ENCODE measurements at regions not wholly inside any gene's neighbourhood (a gene's known extent, or its start where the extent isn't known, plus 50 kb on each side); places are given as distances from the start of the nearest gene placed in this dataset.

GRCh38 chr16:66116163-66117002 lies 250.1 kb upstream of the CDH5 start:
- TF ChIP-seq GATA3 (IDR thresholded peaks at IDR 0.05; ENCODE audit: low read depth, low read length) (no peak), GATA2 (IDR thresholded peaks at IDR 0.05; ENCODE audit: low read depth, low read length) (no peak)

DNA sequence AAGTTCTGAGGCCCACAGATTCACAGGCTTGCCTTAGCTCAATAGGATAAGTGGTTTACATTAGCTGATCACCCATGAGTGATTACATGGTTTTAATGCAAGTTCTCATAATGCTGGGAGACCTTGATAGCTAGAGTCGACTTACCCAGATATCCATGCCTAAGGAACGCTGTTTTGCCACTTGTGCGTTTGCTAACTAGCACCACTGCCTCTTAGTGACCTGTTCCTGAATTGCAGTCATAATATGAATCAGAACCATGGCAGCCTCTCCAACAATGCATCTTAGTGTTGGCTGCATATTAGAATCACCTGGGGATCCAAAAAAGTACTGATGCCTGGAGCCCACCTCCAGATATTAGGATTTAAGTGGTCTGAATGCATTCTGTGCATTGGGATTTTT lies 251.1 kb upstream of the CDH5 start:
- TF ChIP-seq GATA2 (IDR thresholded peaks at IDR 0.05; ENCODE audit: low read depth, low read length), result no peak
- TF ChIP-seq GATA3 (IDR thresholded peaks at IDR 0.05; ENCODE audit: low read depth, low read length), result no peak

DNA sequence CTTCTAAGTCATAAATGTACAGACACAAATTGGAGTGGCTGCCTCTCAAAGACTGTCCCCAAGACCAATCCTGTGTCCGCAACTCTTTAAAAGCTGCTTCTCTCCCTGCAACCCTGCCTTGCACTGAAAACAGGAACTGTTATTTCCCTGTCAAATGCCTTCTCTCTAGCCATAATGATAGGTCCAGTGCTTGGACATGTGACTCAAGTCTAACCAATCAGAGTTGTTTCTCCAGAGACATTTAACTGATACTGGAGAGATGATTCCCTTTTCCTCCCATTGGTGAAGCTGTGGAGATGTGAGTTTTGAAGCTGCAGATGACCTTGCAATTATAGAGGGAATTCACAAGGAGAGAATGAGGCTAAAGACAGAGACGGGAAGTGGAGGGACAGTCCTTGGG lies 253.3 kb upstream of the CDH5 start:
- no peak for TF ChIP-seq GATA3 (IDR thresholded peaks at IDR 0.05; ENCODE audit: low read depth, low read length)
- no peak for TF ChIP-seq GATA2 (IDR thresholded peaks at IDR 0.05; ENCODE audit: low read depth, low read length)

DNA sequence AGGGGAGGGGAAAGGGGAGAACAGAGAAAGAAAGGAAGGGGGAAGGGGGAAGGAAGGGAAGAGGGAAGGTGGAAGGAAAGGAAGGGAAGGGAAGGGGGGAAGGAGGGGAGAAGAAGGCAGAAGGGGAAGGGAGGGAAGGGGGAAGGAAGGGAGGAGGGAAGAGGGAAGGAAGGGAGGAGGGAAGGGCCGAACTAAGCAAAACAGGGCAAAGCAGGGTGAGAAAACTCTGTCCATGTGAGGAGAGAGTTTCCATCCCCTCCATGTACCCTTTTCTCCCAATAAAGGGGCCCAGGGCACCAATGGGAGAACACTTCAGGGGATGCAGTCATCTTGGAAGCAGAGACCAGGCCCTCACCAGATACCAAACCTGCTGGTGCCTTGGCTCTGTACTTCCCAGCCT lies 256.8 kb upstream of the CDH5 start:
- TF ChIP-seq GATA2 (IDR thresholded peaks at IDR 0.05; ENCODE audit: low read depth, low read length) (no peak), GATA3 (IDR thresholded peaks at IDR 0.05; ENCODE audit: low read depth, low read length) (no peak)

- TF ChIP-seq GATA3 (IDR thresholded peaks at IDR 0.05; ENCODE audit: low read depth, low read length) (no peak), GATA2 (IDR thresholded peaks at IDR 0.05; ENCODE audit: low read depth, low read length) (no peak)
These were observed 258.8 kb upstream of the CDH5 start for GRCh38 chr16:66107661-66108060.

- no peak for TF ChIP-seq GATA2 (IDR thresholded peaks at IDR 0.05; ENCODE audit: low read depth, low read length)
- TF ChIP-seq GATA3 (IDR thresholded peaks at IDR 0.05; ENCODE audit: low read depth, low read length), result no peak
These were observed 263.3 kb upstream of the CDH5 start for GRCh38 chr16:66103211-66103610.

DNA sequence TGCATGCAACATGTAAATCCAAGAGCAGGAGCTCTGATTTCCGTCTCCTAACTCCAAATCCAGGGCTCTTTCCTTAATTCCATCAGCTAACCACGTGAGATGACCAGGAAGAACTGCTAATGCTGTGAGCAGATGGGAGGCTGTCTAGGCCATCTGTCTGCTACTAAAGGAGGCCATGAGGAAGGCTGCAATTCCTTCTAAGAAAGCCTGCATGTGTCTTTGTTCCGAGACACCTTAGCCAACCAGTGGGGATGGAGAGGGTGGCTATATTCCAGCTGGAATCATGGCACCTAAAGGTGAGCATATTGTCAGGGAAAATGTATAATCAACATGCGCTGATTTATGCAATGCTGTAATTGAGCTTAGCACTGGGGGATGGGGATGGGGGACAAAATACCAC lies 267.2 kb upstream of the CDH5 start:
- TF ChIP-seq GATA2 (IDR thresholded peaks at IDR 0.05; ENCODE audit: low read depth, low read length), result no peak
- TF ChIP-seq GATA3 (IDR thresholded peaks at IDR 0.05; ENCODE audit: low read depth, low read length), result no peak

- no peak for TF ChIP-seq GATA2 (IDR thresholded peaks at IDR 0.05; ENCODE audit: low read depth, low read length)
- no peak for TF ChIP-seq GATA3 (IDR thresholded peaks at IDR 0.05; ENCODE audit: low read depth, low read length)
These were observed 268.7 kb upstream of the CDH5 start for GRCh38 chr16:66097751-66098150.

- TF ChIP-seq GATA2 (IDR thresholded peaks at IDR 0.05; ENCODE audit: low read depth, low read length) (no peak), GATA3 (IDR thresholded peaks at IDR 0.05; ENCODE audit: low read depth, low read length) (no peak)
These were observed 270.8 kb upstream of the CDH5 start for GRCh38 chr16:66095676-66096075.

DNA sequence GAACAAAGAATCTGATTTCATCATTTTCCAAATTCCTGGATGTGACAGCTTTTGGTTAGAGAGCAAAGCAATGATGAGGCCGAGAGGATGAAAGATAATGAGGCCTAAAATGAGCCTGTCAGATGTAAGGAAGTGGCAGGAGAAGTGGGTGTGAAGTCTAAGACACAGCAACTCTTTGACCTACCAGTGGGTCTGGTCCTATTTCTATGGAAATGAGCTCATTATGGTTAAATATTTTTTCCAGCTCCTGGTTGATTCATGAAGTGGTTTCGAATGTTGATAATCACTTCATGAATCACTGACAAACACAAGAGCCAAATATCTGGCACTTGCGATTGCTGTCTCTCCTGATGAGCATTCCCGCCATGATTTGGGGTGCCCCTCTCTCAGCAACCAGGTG lies 273.3 kb upstream of the CDH5 start:
- no peak for TF ChIP-seq GATA3 (IDR thresholded peaks at IDR 0.05; ENCODE audit: low read depth, low read length)
- no peak for TF ChIP-seq GATA2 (IDR thresholded peaks at IDR 0.05; ENCODE audit: low read depth, low read length)

- TF ChIP-seq GATA3 (IDR thresholded peaks at IDR 0.05; ENCODE audit: low read depth, low read length), result no peak
- TF ChIP-seq GATA2 (IDR thresholded peaks at IDR 0.05; ENCODE audit: low read depth, low read length), result no peak
These were observed 275.0 kb upstream of the CDH5 start for GRCh38 chr16:66091471-66091891.

DNA sequence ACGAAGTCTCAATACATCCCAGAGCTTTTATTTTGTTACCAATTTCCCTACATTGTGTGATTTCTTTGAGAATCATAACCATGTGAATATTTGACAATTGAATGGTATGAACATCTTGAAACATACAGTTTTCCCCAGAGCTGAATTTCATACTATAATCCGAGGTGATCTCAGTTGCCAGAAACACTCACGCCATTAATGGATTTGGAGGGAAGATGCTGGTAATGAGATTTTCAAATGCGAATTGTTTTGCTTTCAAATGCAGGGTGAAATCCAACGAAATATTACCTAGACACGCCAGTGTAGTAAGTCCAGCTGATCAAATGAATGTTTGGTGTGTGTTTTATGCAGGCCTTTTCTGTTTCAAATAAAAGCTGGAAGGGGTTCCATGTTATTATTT lies 277.8 kb upstream of the CDH5 start:
- TF ChIP-seq GATA3 (IDR thresholded peaks at IDR 0.05; ENCODE audit: low read depth, low read length), result no peak
- TF ChIP-seq GATA2 (IDR thresholded peaks at IDR 0.05; ENCODE audit: low read depth, low read length), result no peak

DNA sequence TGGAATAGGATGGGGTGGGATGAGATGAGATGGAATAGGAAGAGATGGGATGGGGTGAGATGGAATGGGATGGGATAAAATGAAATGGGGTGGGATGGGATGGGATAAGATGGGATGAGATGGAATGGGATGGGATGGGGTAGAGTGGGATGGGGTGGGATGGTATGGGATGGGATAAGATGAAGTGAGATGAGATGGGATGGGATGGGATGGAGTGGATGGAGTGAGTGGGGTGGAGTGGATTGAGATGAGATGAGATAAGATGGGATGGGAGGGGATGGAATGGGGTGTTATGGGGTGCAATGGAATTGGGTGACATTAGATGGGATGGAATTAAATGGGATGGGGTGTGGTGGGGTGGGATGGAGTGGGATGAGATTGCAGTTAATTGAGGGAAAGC lies 279.2 kb upstream of the CDH5 start:
- no peak for TF ChIP-seq GATA3 (IDR thresholded peaks at IDR 0.05; ENCODE audit: low read depth, low read length)
- no peak for TF ChIP-seq GATA2 (IDR thresholded peaks at IDR 0.05; ENCODE audit: low read depth, low read length)

GRCh38 chr16:66085651-66086050 lies 280.8 kb upstream of the CDH5 start:
- no peak for TF ChIP-seq GATA3 (IDR thresholded peaks at IDR 0.05; ENCODE audit: low read depth, low read length)
- no peak for TF ChIP-seq GATA2 (IDR thresholded peaks at IDR 0.05; ENCODE audit: low read depth, low read length)

DNA sequence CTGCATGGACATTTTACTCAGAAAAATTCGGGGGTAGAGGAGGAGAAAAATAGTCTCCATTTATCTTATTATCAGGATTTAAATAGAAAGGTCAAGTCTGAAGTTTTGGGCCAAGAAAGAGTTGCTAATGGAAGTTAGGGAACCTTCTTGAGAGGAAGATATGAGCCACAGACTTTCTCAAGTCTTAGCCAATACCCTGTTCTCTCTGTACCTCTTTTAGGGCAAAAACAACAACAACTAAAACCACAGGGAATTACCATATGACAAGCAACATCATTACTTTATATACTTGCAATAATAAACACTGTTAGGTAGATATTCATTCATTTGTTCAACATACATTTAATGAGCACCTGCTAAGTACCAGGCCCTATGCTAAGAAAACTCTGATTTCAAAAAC lies 282.2 kb upstream of the CDH5 start:
- no peak for TF ChIP-seq GATA2 (IDR thresholded peaks at IDR 0.05; ENCODE audit: low read depth, low read length)
- no peak for TF ChIP-seq GATA3 (IDR thresholded peaks at IDR 0.05; ENCODE audit: low read depth, low read length)
